GM18870 (cell line): ENCODE measurements at regions not wholly inside any gene's neighbourhood (a gene's known extent, or its start where the extent isn't known, plus 50 kb on each side); places are given as distances from the start of the nearest gene placed in this dataset.
"Not testable (repeated sequence)": the region's sequence is repeated elsewhere in the genome, so short reads cannot be mapped to it uniquely, and the experiment has no call there.

Source experiments
- ATAC-seq: cut with Tn5 transposase; IDR thresholded peaks from one replicate; pipeline ENCODE4 v1.9.1; 2021; ENCODE audit warnings: moderate library complexity; ENCODE audit not compliant: unreplicated experiment

GRCh38 chr17:71494062-71494855 is 626.6 kb upstream of the SOX9 start:
- no peak for ATAC-seq

GRCh38 chr17:71495420-71495819 is 625.4 kb upstream of the SOX9 start:
- ATAC-seq: no peak

- ATAC-seq: no peak
Observed at GRCh38 chr17:71496552-71496951, 624.3 kb upstream of the SOX9 start.

- ATAC-seq: no peak
Observed at GRCh38 chr17:71500761-71501555, 619.9 kb upstream of the SOX9 start.

- no peak for ATAC-seq
Observed at GRCh38 chr17:71501711-71502110, 619.1 kb upstream of the SOX9 start.

- no peak for ATAC-seq
Observed at GRCh38 chr17:71502443-71502842, 618.4 kb upstream of the SOX9 start.

GRCh38 chr17:71503710-71504465 is 616.9 kb upstream of the SOX9 start:
- no peak for ATAC-seq

- ATAC-seq: no peak
Observed at GRCh38 chr17:71505200-71505599, 615.6 kb upstream of the SOX9 start.

GRCh38 chr17:71505981-71506380 is 614.8 kb upstream of the SOX9 start:
- no peak for ATAC-seq

- ATAC-seq: no peak
Observed at GRCh38 chr17:71511266-71511995, 609.4 kb upstream of the SOX9 start.

- ATAC-seq: not testable (repeated sequence)
Observed at GRCh38 chr17:71513725-71514124, 607.1 kb upstream of the SOX9 start.

- no peak for ATAC-seq
Observed at GRCh38 chr17:71516149-71516548, 604.7 kb upstream of the SOX9 start.

GRCh38 chr17:71519285-71519684 is 601.5 kb upstream of the SOX9 start:
- no peak for ATAC-seq

- no peak for ATAC-seq
Observed at GRCh38 chr17:71521724-71522123, 599.1 kb upstream of the SOX9 start.

- no peak for ATAC-seq
Observed at GRCh38 chr17:71522383-71522782, 598.4 kb upstream of the SOX9 start.

GRCh38 chr17:71527311-71527710 is 593.5 kb upstream of the SOX9 start:
- no peak for ATAC-seq

GRCh38 chr17:71528210-71528609 is 592.6 kb upstream of the SOX9 start:
- no peak for ATAC-seq

- ATAC-seq: no peak
Observed at GRCh38 chr17:71530248-71530647, 590.6 kb upstream of the SOX9 start.

GRCh38 chr17:71535321-71535720 is 585.5 kb upstream of the SOX9 start:
- ATAC-seq: no peak

GRCh38 chr17:71546419-71546818 is 574.4 kb upstream of the SOX9 start:
- ATAC-seq: no peak

- ATAC-seq: no peak
Observed at GRCh38 chr17:71547904-71548303, 572.9 kb upstream of the SOX9 start.
